H9 (cell line): ENCODE measurements at regions not wholly inside any gene's neighbourhood (a gene's known extent, or its start where the extent isn't known, plus 50 kb on each side); places are given as distances from the start of the nearest gene placed in this dataset.

ENCODE experiments used
- DNase-seq: peaks from one replicate; pipeline ENCODE4 v3.0.0-alpha.2; 2017
- H2AFZ ChIP-seq: one replicate; pipeline ENCODE4 v1.6.1; 2013; ENCODE audit warnings: mild to moderate bottlenecking, low read length, control low read depth, moderate library complexity
- H2AK5ac ChIP-seq: 2 replicates; pipeline ENCODE4 v1.6.1; 2013; ENCODE audit warnings: low read length, control low read depth, mixed read lengths; ENCODE audit not compliant: insufficient read length
- H2BK120ac ChIP-seq: one replicate; pipeline ENCODE4 v1.6.1; 2013; ENCODE audit warnings: low read depth, mild to moderate bottlenecking, low read length, control low read depth, inconsistent platforms; ENCODE audit not compliant: poor library complexity, severe bottlenecking
- H2BK12ac ChIP-seq: 2 replicates; pipeline ENCODE4 v1.6.1; 2013; ENCODE audit warnings: low read length, control low read depth, mixed read lengths, low read depth; ENCODE audit not compliant: insufficient read length
- H2BK15ac ChIP-seq: 2 replicates; pipeline ENCODE4 v1.6.1; 2013; ENCODE audit warnings: low read depth, low read length, control low read depth
- H2BK20ac ChIP-seq: one replicate; pipeline ENCODE4 v1.6.1; 2013; ENCODE audit warnings: low read depth, mild to moderate bottlenecking, low read length, control low read depth, inconsistent platforms; ENCODE audit not compliant: poor library complexity, severe bottlenecking
- H2BK5ac ChIP-seq: 2 replicates; pipeline ENCODE4 v1.6.1; 2013; ENCODE audit warnings: low read length, control low read depth, mixed read lengths; ENCODE audit not compliant: insufficient read length
- H3K14ac ChIP-seq: 2 replicates; pipeline ENCODE4 v1.6.1; 2013; ENCODE audit warnings: low read length, control low read depth; ENCODE audit not compliant: insufficient read depth
- H3K18ac ChIP-seq: 2 replicates; pipeline ENCODE4 v1.6.1; 2013; ENCODE audit warnings: low read depth, mild to moderate bottlenecking, mixed read lengths, low read length, control low read depth; ENCODE audit not compliant: insufficient read length
- H3K23ac ChIP-seq: 2 replicates; pipeline ENCODE4 v1.6.1; 2013; ENCODE audit warnings: low read length, control low read depth, mixed read lengths, low read depth; ENCODE audit not compliant: insufficient read length
- H3K23me2 ChIP-seq: 2 replicates; pipeline ENCODE4 v1.6.1; 2013; ENCODE audit warnings: low read depth, mild to moderate bottlenecking, mixed read lengths, low read length, control low read depth; ENCODE audit not compliant: insufficient read length, poor library complexity, severe bottlenecking
- H3K27ac ChIP-seq: 2 replicates; pipeline ENCODE4 v1.5.1; 2013; ENCODE audit warnings: low read length, control low read depth, mixed read lengths, low read depth; ENCODE audit not compliant: insufficient read length
- H3K27me3 ChIP-seq: 2 replicates; pipeline ENCODE4 v1.6.1; 2013; ENCODE audit warnings: low read length, control low read depth, inconsistent platforms; ENCODE audit not compliant: insufficient read depth
- H3K4ac ChIP-seq: 2 replicates; pipeline ENCODE4 v1.6.1; 2013; ENCODE audit warnings: low read depth, mild to moderate bottlenecking, control low read depth, inconsistent platforms, low read length, moderate library complexity
- H3K4me1 ChIP-seq: 2 replicates; pipeline ENCODE4 v1.6.1; 2013; ENCODE audit warnings: low read length, control low read depth, inconsistent platforms; ENCODE audit not compliant: insufficient read depth
- H3K4me2 ChIP-seq: 2 replicates; pipeline ENCODE4 v1.6.1; 2013; ENCODE audit warnings: low read length, control low read depth, mixed read lengths; ENCODE audit not compliant: insufficient read length, insufficient read depth
- H3K56ac ChIP-seq: 2 replicates; pipeline ENCODE4 v1.6.1; 2013; ENCODE audit warnings: low read depth, mild to moderate bottlenecking, mixed read lengths, low read length, control low read depth; ENCODE audit not compliant: insufficient read length
- H3K79me1 ChIP-seq: 2 replicates; pipeline ENCODE4 v1.6.1; 2013; ENCODE audit warnings: low read depth, mild to moderate bottlenecking, moderate library complexity, low read length, control low read depth, inconsistent platforms; ENCODE audit not compliant: insufficient read depth, poor library complexity, severe bottlenecking
- H3K79me2 ChIP-seq: 2 replicates; pipeline ENCODE4 v1.6.1; 2013; ENCODE audit warnings: low read length, control low read depth, inconsistent platforms; ENCODE audit not compliant: insufficient read depth
- H3K9ac ChIP-seq: 2 replicates; pipeline ENCODE4 v1.6.1; 2013; ENCODE audit warnings: low read length, control low read depth, mixed read lengths; ENCODE audit not compliant: insufficient read length; ENCODE audit errors: extremely low read depth
- H3K9me3 ChIP-seq: one replicate; pipeline ENCODE4 v1.6.1; 2013; ENCODE audit warnings: low read depth, low read length, inconsistent platforms; ENCODE audit not compliant: control insufficient read depth
- H3T11ph ChIP-seq: one replicate; pipeline ENCODE4 v1.6.1; 2013; ENCODE audit warnings: mild to moderate bottlenecking, low read length, control low read depth, inconsistent platforms
- H4K20me1 ChIP-seq: one replicate; pipeline ENCODE4 v1.6.1; 2013; ENCODE audit not compliant: control insufficient read depth, insufficient read length, insufficient read depth
- H4K5ac ChIP-seq: 2 replicates; pipeline ENCODE4 v1.6.1; 2013; ENCODE audit warnings: low read depth, mild to moderate bottlenecking, mixed read lengths, low read length, control low read depth; ENCODE audit not compliant: insufficient read length
- H4K8ac ChIP-seq: replicated peaks from 2 replicates; pipeline ENCODE4 v1.6.1; 2013; ENCODE audit warnings: low read length, control low read depth, mixed read lengths, low read depth; ENCODE audit not compliant: insufficient read length
- H4K91ac ChIP-seq: 2 replicates; pipeline ENCODE4 v1.6.1; 2013; ENCODE audit warnings: low read depth, mild to moderate bottlenecking, moderate library complexity, mixed read lengths, low read length, control low read depth; ENCODE audit not compliant: insufficient read length
- H3K27ac Mint-ChIP-seq, 3 experiments: 2 replicates in 2 of 3; 3 replicates in 1 of 3; pipeline ENCODE4 v1.8.0; 2020 to 2021; ENCODE audit warnings: mixed read lengths in 3 of 3, mild to moderate bottlenecking in 1 of 3, moderate library complexity in 1 of 3
- H3K27me3 Mint-ChIP-seq: 2 replicates; pipeline ENCODE4 v1.8.0; 2021; ENCODE audit warnings: low read depth, mild to moderate bottlenecking, moderate library complexity, mixed read lengths
- H3K36me3 Mint-ChIP-seq, 3 experiments: 2 replicates in 2 of 3; 3 replicates in 1 of 3; pipeline ENCODE4 v1.8.0; 2020 to 2021; ENCODE audit warnings: low read depth in 3 of 3, mixed read lengths in 3 of 3; ENCODE audit not compliant: insufficient read depth in 1 of 3
- H3K4me1 Mint-ChIP-seq, 2 experiments: 2 replicates each; pipeline ENCODE4 v1.8.0; 2020; ENCODE audit warnings: mixed read lengths in 2 of 2
- H3K4me3 Mint-ChIP-seq, 2 experiments: 2 replicates in 1 of 2; 3 replicates in 1 of 2; pipeline ENCODE4 v1.8.0; 2020 to 2021; ENCODE audit warnings: mild to moderate bottlenecking in 2 of 2, mixed read lengths in 2 of 2, moderate library complexity in 1 of 2
- H3K9me3 Mint-ChIP-seq, 2 experiments: 2 replicates in 1 of 2; 3 replicates in 1 of 2; pipeline ENCODE4 v1.8.0; 2020; ENCODE audit warnings: mild to moderate bottlenecking in 2 of 2, mixed read lengths in 2 of 2, moderate library complexity in 1 of 2
- CTCF ChIP-seq: fragments of 200-600 bp; sonication (generic); conservative IDR thresholded peaks from 3 replicates; pipeline ENCODE4 v1.8.0; 2021; ENCODE audit warnings: antibody characterized with exemption, mild to moderate bottlenecking
- WGBS: extraction: QIAGEN DNeasy Blood & Tissue Kit; methylation state at CpG from one replicate; pipeline ENCODE4 v1.1.7; 2013; ENCODE audit warnings: missing lambda C conversion rate, low lambda C conversion rate, mixed read lengths; ENCODE audit not compliant: insufficient read length; ENCODE audit errors: extremely low coverage; 5-methylcytosine and 5-hydroxymethylcytosine counted together

DNA sequence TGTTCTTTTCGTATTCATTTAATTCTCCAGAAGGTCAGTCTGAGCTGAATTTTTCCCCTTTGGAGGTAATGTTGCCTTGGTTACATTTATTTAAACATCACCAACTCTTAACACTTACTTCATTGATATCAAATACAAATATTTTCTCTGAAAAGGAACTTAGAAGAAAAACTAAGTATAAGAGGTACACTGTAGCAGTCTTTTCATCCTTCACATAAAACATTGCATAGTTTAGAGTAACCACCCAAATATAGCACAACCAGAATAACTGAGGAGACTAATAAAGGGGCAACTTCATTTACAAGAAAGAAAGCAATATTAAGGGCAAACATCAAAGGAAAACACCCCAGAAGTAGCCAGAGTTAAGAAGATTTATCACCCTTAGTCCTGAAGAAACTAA is 1115.0 kb upstream of the POT1 start:
- no peak overlapping the region for H3K18ac ChIP-seq
- Mint-ChIP-seq H3K4me3 (no peak overlapping the region), H3K27ac (peak overlapping the region in 1 of 3 experiments; percentile 64; a peak in 3 of 7 replicates), H3K4me1 (peaks cover 4 to 8% of the 10 kb centered on the region in 2 experiments; a peak in 3 of 4 replicates), H3K9me3 (peaks cover 2 to 5% of the 10 kb centered on the region in 2 experiments; a peak in 2 of 5 replicates), H3K36me3 (peaks cover 4 to 11% (median 10%) of the 10 kb centered on the region in 3 experiments; a peak in 5 of 7 replicates), H3K27me3 (no peaks in the 10 kb centered on the region)
- no peak overlapping the region for H3K56ac ChIP-seq
- H2BK15ac ChIP-seq: no peak overlapping the region
- DNase-seq: no peak
- H3K27ac ChIP-seq: no peak overlapping the region
- H3K4me1 ChIP-seq: no peaks in the 10 kb centered on the region
- H2AK5ac ChIP-seq: no peak overlapping the region
- WGBS: no CpG with 5 or more reads among the region's 1 CpG
- H4K8ac ChIP-seq: no peak overlapping the region
- H2BK120ac ChIP-seq: no peak overlapping the region
- no peak overlapping the region for H2BK12ac ChIP-seq
- no peak overlapping the region for H3K4ac ChIP-seq
- H3K23me2 ChIP-seq: no peaks in the 10 kb centered on the region
- no peak overlapping the region for H3K4me2 ChIP-seq
- H3T11ph ChIP-seq: no peak overlapping the region
- H2BK20ac ChIP-seq: no peak overlapping the region
- H2BK5ac ChIP-seq: no peak overlapping the region
- H3K23ac ChIP-seq: no peak overlapping the region
- H3K27me3 ChIP-seq: no peaks in the 10 kb centered on the region
- H3K79me1 ChIP-seq: no peaks in the 10 kb centered on the region
- no peak overlapping the region for H4K91ac ChIP-seq
- H3K9me3 ChIP-seq: no peaks in the 10 kb centered on the region
- no peaks in the 10 kb centered on the region for H3K79me2 ChIP-seq
- H4K5ac ChIP-seq: no peak overlapping the region
- no peaks in the 10 kb centered on the region for H4K20me1 ChIP-seq
- no peak overlapping the region for H3K9ac ChIP-seq
- TF ChIP-seq CTCF: no peak
- no peak overlapping the region for H3K14ac ChIP-seq
- H2AFZ ChIP-seq: no peak overlapping the region
